SU-DHL-6 (cell line): ENCODE measurements at regions not wholly inside any gene's neighbourhood (a gene's known extent, or its start where the extent isn't known, plus 50 kb on each side); places are given as distances from the start of the nearest gene placed in this dataset.

ENCODE experiments used
- H2AFZ ChIP-seq: fragments of 200-600 bp; sonication (generic); 2 replicates; pipeline ENCODE4 v1.6.1; 2014; ENCODE audit warnings: low read depth, mild to moderate bottlenecking, moderate library complexity, mixed read lengths, antibody characterized with exemption, low read length; ENCODE audit not compliant: severe bottlenecking
- H3F3A ChIP-seq: fragments of 200-600 bp; shearing (Covaris generic); 2 replicates; pipeline ENCODE4 v1.6.0; 2016; ENCODE audit warnings: antibody characterized with exemption, mild to moderate bottlenecking; ENCODE audit not compliant: insufficient read depth
- H3K27ac ChIP-seq: fragments of 200-600 bp; sonication (generic); 2 replicates; pipeline ENCODE4 v1.5.1; 2016; ENCODE audit warnings: low read depth, mild to moderate bottlenecking, low read length, moderate library complexity, mixed read lengths
- H3K27me3 ChIP-seq: fragments of 200-600 bp; sonication (generic), shearing (Covaris generic); 2 replicates; pipeline ENCODE4 v1.6.0; 2014; ENCODE audit warnings: mild to moderate bottlenecking, low read length
- H3K36me3 ChIP-seq: fragments of 200-600 bp; sonication (generic); 2 replicates; pipeline ENCODE4 v1.6.1; 2014; ENCODE audit warnings: mild to moderate bottlenecking, low read length, mixed read lengths
- H3K4me2 ChIP-seq: fragments of 300-600, 200-600 bp; shearing (Covaris generic), sonication (generic); 2 replicates; pipeline ENCODE4 v1.6.0; 2014; ENCODE audit warnings: low read length, low read depth, mild to moderate bottlenecking; ENCODE audit not compliant: poor library complexity, severe bottlenecking
- H3K4me3 ChIP-seq: fragments of 200-600 bp; sonication (generic); 2 replicates; pipeline ENCODE4 v1.5.1; 2014; ENCODE audit warnings: antibody characterized with exemption, low read length, mild to moderate bottlenecking, mixed read lengths; ENCODE audit not compliant: insufficient read depth, poor library complexity, severe bottlenecking
- H3K79me2 ChIP-seq: fragments of 200-600 bp; sonication (generic); 2 replicates; pipeline ENCODE4 v1.6.1; 2014; ENCODE audit warnings: mild to moderate bottlenecking, low read length, moderate library complexity; ENCODE audit not compliant: insufficient read depth
- H3K9ac ChIP-seq: fragments of 200-600 bp; sonication (generic); 2 replicates; pipeline ENCODE4 v1.7.0; 2014; ENCODE audit warnings: mild to moderate bottlenecking, low read length
- H3K9me2 ChIP-seq: fragments of 200-600 bp; sonication (generic); replicated peaks from 2 replicates; pipeline ENCODE4 v1.6.1; 2014; ENCODE audit warnings: low read length; ENCODE audit not compliant: insufficient read depth
- H3K9me3 ChIP-seq: fragments of 200-600 bp; sonication (generic); 2 replicates; pipeline ENCODE4 v1.6.1; 2014; ENCODE audit warnings: low read length, mixed read lengths; ENCODE audit not compliant: insufficient read depth
- H4K20me1 ChIP-seq: fragments of 200-600 bp; sonication (generic); 2 replicates; pipeline ENCODE4 v1.6.1; 2014; ENCODE audit warnings: low read depth, mild to moderate bottlenecking, antibody characterized with exemption, low read length, moderate library complexity, mixed read lengths
- CTCF ChIP-seq: fragments of 200-600 bp; sonication (generic); IDR thresholded peaks from one replicate; pipeline ENCODE4 v1.5.1; 2017; ENCODE audit warnings: antibody characterized with exemption, mild to moderate bottlenecking, low read length, moderate library complexity; ENCODE audit not compliant: insufficient read depth, poor library complexity, severe bottlenecking
- EZH2phosphoT487 ChIP-seq: fragments of 200-600 bp; sonication (generic), shearing (Covaris generic); conservative IDR thresholded peaks from 2 replicates; pipeline ENCODE4 v1.6.1; 2018; ENCODE audit warnings: mild to moderate bottlenecking, antibody characterized with exemption, low read length, moderate library complexity, mixed read lengths

GRCh38 chr10:6345404-6345803 lies 142.7 kb downstream of the PFKFB3 start:
- Histone ChIP-seq H3K4me3 (no peak overlapping the region), H3K79me2 (no peaks in the 10 kb centered on the region), H2AFZ (no peak overlapping the region), H3K9me2 (no peaks in the 10 kb centered on the region), H3K9ac (no peak overlapping the region), H3F3A (peaks cover 20% of the 10 kb centered on the region), H3K27ac (no peak overlapping the region), H3K36me3 (no peaks in the 10 kb centered on the region), H4K20me1 (no peaks in the 10 kb centered on the region), H3K4me2 (no peak overlapping the region), H3K27me3 (no peaks in the 10 kb centered on the region), H3K9me3 (no peaks in the 10 kb centered on the region)
- no peak for TF ChIP-seq CTCF

GRCh38 chr10:6346631-6347030 lies 143.9 kb downstream of the PFKFB3 start:
- H3K27ac ChIP-seq = peak overlapping the region; percentile 96
- no peak overlapping the region for H3K4me3 ChIP-seq
- peak overlapping the region; percentile 64 for H3K9ac ChIP-seq

GRCh38 chr10:6347391-6347951 lies 144.7 kb downstream of the PFKFB3 start:
- H2AFZ ChIP-seq = peak overlapping the region; percentile 20
- H3K79me2 ChIP-seq = no peaks in the 10 kb centered on the region
- H3K27me3 ChIP-seq = no peaks in the 10 kb centered on the region
- H3K27ac ChIP-seq = peak overlapping the region; percentile 96
- H4K20me1 ChIP-seq = no peaks in the 10 kb centered on the region
- no peak for TF ChIP-seq CTCF
- no peak for TF ChIP-seq EZH2phosphoT487
- H3K9me2 ChIP-seq = no peaks in the 10 kb centered on the region
- peak overlapping the region; percentile 42 for H3K4me3 ChIP-seq
- H3K9me3 ChIP-seq = no peaks in the 10 kb centered on the region
- peak overlapping the region; percentile 83 for H3K4me2 ChIP-seq
- H3K9ac ChIP-seq = peak overlapping the region; percentile 64
- no peaks in the 10 kb centered on the region for H3K36me3 ChIP-seq
- peaks cover 20% of the 10 kb centered on the region for H3F3A ChIP-seq

More at GRCh38 chr10:6346631-6347030, 143.9 kb downstream of the PFKFB3 start:
- TF ChIP-seq CTCF (no peak), EZH2phosphoT487 (no peak)
- no peaks in the 10 kb centered on the region for H3K36me3 ChIP-seq
- no peaks in the 10 kb centered on the region for H4K20me1 ChIP-seq
- no peak overlapping the region for H2AFZ ChIP-seq
- H3K79me2 ChIP-seq = no peaks in the 10 kb centered on the region
- H3K9me3 ChIP-seq = no peaks in the 10 kb centered on the region
- no peaks in the 10 kb centered on the region for H3K9me2 ChIP-seq
- peaks cover 20% of the 10 kb centered on the region for H3F3A ChIP-seq
- peak overlapping the region; percentile 83 for H3K4me2 ChIP-seq
- H3K27me3 ChIP-seq = no peaks in the 10 kb centered on the region
